ENCODE measurements at regions not wholly inside any gene's neighbourhood (a gene's known extent, or its start where the extent isn't known, plus 50 kb on each side); places are given as distances from the start of the nearest gene placed in this dataset.

GRCh38 chr2:56918790-56919189, 735.0 kb downstream of the CCDC85A start (continued):
- TF ChIP-seq CREB1 (IDR thresholded peaks at IDR 0.05): no peak
- TF ChIP-seq EP300 (IDR thresholded peaks at IDR 0.05; ENCODE audit: borderline replicate concordance in 1 of 2, low read depth in 2 of 2, low read length in 2 of 2): no peak
- TF ChIP-seq HDAC2 (IDR thresholded peaks at IDR 0.05; ENCODE audit: borderline replicate concordance in 1 of 2, low read depth in 2 of 2, low read length in 2 of 2): no peak

All from H1 (cell line).